ENCODE measurements at regions not wholly inside any gene's neighbourhood (a gene's known extent, or its start where the extent isn't known, plus 50 kb on each side); places are given as distances from the start of the nearest gene placed in this dataset.

DNA sequence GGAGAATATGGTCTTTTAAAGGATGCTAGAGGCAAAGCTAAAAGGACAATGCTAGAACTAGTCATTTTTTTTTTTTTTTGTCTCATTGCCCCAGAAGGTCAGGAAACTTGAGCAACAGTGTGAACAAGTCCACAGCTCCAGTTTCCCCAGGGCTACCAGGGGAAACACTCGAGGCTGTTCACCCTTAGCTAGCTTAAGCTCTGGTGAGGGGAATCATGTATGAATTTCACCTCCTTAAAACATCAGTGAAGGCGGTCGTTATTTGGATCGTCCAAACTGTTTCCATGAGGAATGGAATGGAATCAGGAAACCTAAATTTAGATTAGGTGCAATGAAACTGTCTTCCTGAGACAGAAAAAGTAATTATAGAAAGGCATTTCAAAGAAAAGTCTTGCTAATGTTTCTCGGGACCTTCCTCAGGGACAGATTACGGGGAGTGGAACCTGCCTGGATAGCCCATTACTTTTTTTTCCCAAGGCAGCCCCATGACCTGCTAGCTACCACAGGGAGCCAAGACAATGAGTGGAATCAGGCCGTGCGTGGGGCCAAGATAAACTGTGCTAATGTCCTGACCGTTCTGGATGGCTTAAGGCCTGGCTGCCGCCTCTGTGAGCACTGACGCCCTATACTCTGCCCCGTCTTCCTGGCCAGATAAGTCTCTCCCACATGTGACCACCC is 164.8 kb upstream of the SGK1 start (continued):
- TF ChIP-seq, protein P1, sequence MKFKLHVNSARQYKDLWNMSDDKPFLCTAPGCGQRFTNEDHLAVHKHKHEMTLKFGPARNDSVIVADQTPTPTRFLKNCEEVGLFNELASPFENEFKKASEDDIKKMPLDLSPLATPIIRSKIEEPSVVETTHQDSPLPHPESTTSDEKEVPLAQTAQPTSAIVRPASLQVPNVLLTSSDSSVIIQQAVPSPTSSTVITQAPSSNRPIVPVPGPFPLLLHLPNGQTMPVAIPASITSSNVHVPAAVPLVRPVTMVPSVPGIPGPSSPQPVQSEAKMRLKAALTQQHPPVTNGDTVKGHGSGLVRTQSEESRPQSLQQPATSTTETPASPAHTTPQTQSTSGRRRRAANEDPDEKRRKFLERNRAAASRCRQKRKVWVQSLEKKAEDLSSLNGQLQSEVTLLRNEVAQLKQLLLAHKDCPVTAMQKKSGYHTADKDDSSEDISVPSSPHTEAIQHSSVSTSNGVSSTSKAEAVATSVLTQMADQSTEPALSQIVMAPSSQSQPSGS (IDR thresholded peaks at IDR 0.05; ENCODE audit: low read length) = no peak
- TF ChIP-seq, protein P2, sequence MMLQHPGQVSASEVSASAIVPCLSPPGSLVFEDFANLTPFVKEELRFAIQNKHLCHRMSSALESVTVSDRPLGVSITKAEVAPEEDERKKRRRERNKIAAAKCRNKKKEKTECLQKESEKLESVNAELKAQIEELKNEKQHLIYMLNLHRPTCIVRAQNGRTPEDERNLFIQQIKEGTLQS (IDR thresholded peaks at IDR 0.05; ENCODE audit: insufficient read depth, low read depth, low read length) = no peak
- no peak for TF ChIP-seq MAFK (IDR thresholded peaks at IDR 0.05; ENCODE audit: low read depth, low read length)
- TF ChIP-seq SIN3A (conservative IDR thresholded peaks at IDR 0.05 in 1 of 2, IDR thresholded peaks at IDR 0.05 in 1 of 2; ENCODE audit: low read depth in 1 of 2, low read length in 2 of 2) = no peak
- TF ChIP-seq NANOG (IDR thresholded peaks at IDR 0.05; ENCODE audit: insufficient read depth, low read depth, low read length, poor library complexity, severe bottlenecking) = no peak
- no peak for TF ChIP-seq EZH2 (IDR thresholded peaks at IDR 0.05; ENCODE audit: low read depth, low read length, severe bottlenecking)
- no peak for TF ChIP-seq BCL11A (IDR thresholded peaks at IDR 0.05; ENCODE audit: low read depth in 2 of 2, low read length in 2 of 2)
